HepG2 (cell line): ENCODE measurements at regions not wholly inside any gene's neighbourhood (a gene's known extent, or its start where the extent isn't known, plus 50 kb on each side); places are given as distances from the start of the nearest gene placed in this dataset.

Experiments used
- ATAC-seq: fragments of 200-7000 bp; cut with Tn5 transposase; 3 replicates; pipeline ENCODE4 v1.9.1; 2020; ENCODE audit warnings: mild to moderate bottlenecking, moderate library complexity
- BruUV-seq: library from RNA; stranded (reverse); fragments of 400-500 nt; replicated peaks from 2 replicates; lab custom pipeline; 2021; lab: Mats Ljungman, UMichigan
- CTCF ChIA-PET: fragments of 300-600 bp; formaldehyde crosslinking; extraction: SDS; loops from one replicate; lab custom pipeline; 2021; ENCODE audit warnings: low total read pairs, inconsistent platforms, low intra/inter-chr PET ratio; lab: Yijun Ruan, JAX
- POLR2A ChIA-PET: fragments of 350-600 bp; sonication (Branson Sonifier 250); formaldehyde crosslinking; loops from one replicate; lab custom pipeline; 2020; ENCODE audit warnings: antibody characterized with exemption, inconsistent platforms; lab: Yijun Ruan, JAX
- DNase-seq: peaks from one replicate; pipeline ENCODE4 v3.0.0-alpha.2; 2015; ENCODE audit warnings: low spot score
- FAIRE-seq: peaks from 3 replicates; lab custom pipeline; 2011; peaks lifted over from hg19 to GRCh38; lab: Jason Lieb, UNC
- H2AFZ ChIP-seq: one replicate; pipeline ENCODE4 v1.6.1; 2011; ENCODE audit warnings: low read length, inconsistent platforms
- H3K27ac ChIP-seq: fragments of 300-600 bp; 3 replicates; pipeline ENCODE4 v1.8.0; 2011; ENCODE audit warnings: mixed run types, mild to moderate bottlenecking, mixed read lengths, low read length, inconsistent platforms; ENCODE audit not compliant: insufficient read depth; ENCODE audit errors: extremely low read length
- H3K27me3 ChIP-seq, 2 experiments: fragments of 200-600 bp in 1 of 2; 2 replicates in 1 of 2; 3 replicates in 1 of 2; pipeline versions ENCODE4 v1.6.0 to v1.8.0; 2011; ENCODE audit warnings: low read length in 2 of 2, mild to moderate bottlenecking in 2 of 2, moderate library complexity in 2 of 2, inconsistent platforms in 1 of 2; ENCODE audit not compliant: insufficient read depth in 2 of 2, control insufficient read depth in 1 of 2
- H3K36me3 ChIP-seq, 2 experiments: fragments of 200-600 bp in 1 of 2; replicated peaks in 1 of 2; 2 replicates in 1 of 2; 3 replicates in 1 of 2; pipeline versions ENCODE4 v1.5.1 to v1.8.0; 2011; ENCODE audit warnings: low read length in 2 of 2, inconsistent platforms in 1 of 2; ENCODE audit not compliant: insufficient read depth in 2 of 2, control insufficient read depth in 1 of 2
- H3K4me1 ChIP-seq: 2 replicates; pipeline ENCODE4 v1.5.1; 2012; ENCODE audit warnings: low read length, inconsistent platforms; ENCODE audit not compliant: insufficient read depth
- H3K4me2 ChIP-seq: 2 replicates; pipeline ENCODE4 v1.6.0; 2011; ENCODE audit warnings: low read depth, low read length, inconsistent platforms
- H3K4me3 ChIP-seq, 3 experiments: fragments of 200-600 bp in 1 of 3; sonication (generic), shearing (Covaris generic) in 1 of 3; replicated peaks in 1 of 3; 2 replicates each; pipeline ENCODE4 v1.5.1; 2011 to 2016; ENCODE audit warnings: low read length in 3 of 3, inconsistent platforms in 2 of 3, low read depth in 2 of 3, mild to moderate bottlenecking in 2 of 3, control low read depth in 1 of 3, mixed read lengths in 1 of 3; ENCODE audit not compliant: insufficient read depth in 1 of 3
- H3K79me2 ChIP-seq: one replicate; pipeline ENCODE4 v1.6.1; 2011; ENCODE audit warnings: low read length, inconsistent platforms; ENCODE audit not compliant: insufficient read depth
- H3K9ac ChIP-seq: 2 replicates; pipeline ENCODE4 v1.6.0; 2011; ENCODE audit warnings: mild to moderate bottlenecking, low read depth, low read length, inconsistent platforms; ENCODE audit not compliant: insufficient read depth
- H3K9me3 ChIP-seq: 2 replicates; pipeline ENCODE4 v1.5.1; 2012; ENCODE audit warnings: mild to moderate bottlenecking, low read length
- H4K20me1 ChIP-seq: 2 replicates; pipeline ENCODE4 v1.6.0; 2011; ENCODE audit warnings: inconsistent platforms, mild to moderate bottlenecking, low read length, moderate library complexity; ENCODE audit not compliant: insufficient read depth
- BRD4 ChIP-seq: sonication (generic); formaldehyde crosslinking; IDR thresholded peaks from 2 replicates; pipeline ENCODE4 v1.4.0; 2020; ENCODE audit warnings: missing genetic modification reagents
- DNMT3B ChIP-seq: conservative IDR thresholded peaks from 2 replicates; pipeline ENCODE4 v1.6.1; 2016; ENCODE audit warnings: missing biosample characterization, control low read depth
- E2F1 ChIP-seq: sonication (generic); formaldehyde crosslinking; IDR thresholded peaks from 2 replicates; pipeline ENCODE4 v1.5.0; 2020; ENCODE audit warnings: missing genetic modification reagents
- FOSL1 ChIP-seq: sonication (generic); formaldehyde crosslinking; IDR thresholded peaks from 2 replicates; pipeline ENCODE4 v1.9.0; 2021; ENCODE audit warnings: missing genetic modification reagents, borderline replicate concordance
- GABPA ChIP-seq, 2 experiments: IDR thresholded peaks; 2 replicates each; pipeline ENCODE4 v1.6.1; 2011 to 2016; ENCODE audit warnings: low read depth in 2 of 2, low read length in 1 of 2, missing biosample characterization in 1 of 2, missing genetic modification characterization in 1 of 2
- ISX ChIP-seq: sonication (generic); formaldehyde crosslinking; conservative IDR thresholded peaks from 2 replicates; pipeline ENCODE4 v1.5.0; 2020; ENCODE audit warnings: missing genetic modification reagents
- KLF12 ChIP-seq: sonication (generic); formaldehyde crosslinking; IDR thresholded peaks from 2 replicates; pipeline ENCODE4 v1.4.0; 2020; ENCODE audit warnings: missing genetic modification reagents, borderline replicate concordance
- MAFG ChIP-seq: sonication (generic); formaldehyde crosslinking; IDR thresholded peaks from 2 replicates; pipeline ENCODE4 v1.5.1; 2020; ENCODE audit warnings: mild to moderate bottlenecking, missing genetic modification reagents
- MIER3 ChIP-seq: IDR thresholded peaks from 2 replicates; pipeline ENCODE4 v1.6.1; 2016; ENCODE audit warnings: missing compliant biosample characterization, borderline replicate concordance
- MZF1 ChIP-seq: sonication (generic); formaldehyde crosslinking; IDR thresholded peaks from 2 replicates; pipeline ENCODE4 v1.8.1; 2023; ENCODE audit warnings: mild to moderate bottlenecking, missing genetic modification reagents, borderline replicate concordance
- NFYB ChIP-seq: sonication (generic); formaldehyde crosslinking; IDR thresholded peaks from 2 replicates; pipeline ENCODE4 v1.4.0; 2020; ENCODE audit warnings: missing genetic modification reagents
- NR2C2 ChIP-seq: sonication (generic); formaldehyde crosslinking; IDR thresholded peaks from 2 replicates; pipeline ENCODE4 v1.4.0; 2020; ENCODE audit warnings: missing genetic modification reagents, mild to moderate bottlenecking, moderate library complexity, borderline replicate concordance
- PAWR ChIP-seq: sonication (generic); formaldehyde crosslinking; IDR thresholded peaks from 2 replicates; pipeline ENCODE4 v1.4.0; 2020; ENCODE audit warnings: missing genetic modification reagents, mild to moderate bottlenecking, borderline replicate concordance
- SKI ChIP-seq: fragments of 450-650 bp; IDR thresholded peaks from one replicate; pipeline ENCODE4 v1.6.1; 2018; ENCODE audit warnings: mild to moderate bottlenecking; ENCODE audit not compliant: partially characterized antibody
- ZBTB20 ChIP-seq: sonication (generic); formaldehyde crosslinking; IDR thresholded peaks from 2 replicates; pipeline ENCODE4 v1.8.1; 2023; ENCODE audit warnings: missing genetic modification reagents, low read depth, mild to moderate bottlenecking, borderline replicate concordance
- ZNF260 ChIP-seq: sonication (generic); formaldehyde crosslinking; IDR thresholded peaks from 2 replicates; pipeline ENCODE4 v1.4.0; 2020; ENCODE audit warnings: missing genetic modification reagents, low read depth, mild to moderate bottlenecking, borderline replicate concordance
- ZSCAN29 ChIP-seq: sonication (generic); formaldehyde crosslinking; conservative IDR thresholded peaks from 2 replicates; pipeline ENCODE4 v1.4.0; 2020; ENCODE audit warnings: mild to moderate bottlenecking, missing genetic modification reagents
- ZZZ3 ChIP-seq: sonication (generic); formaldehyde crosslinking; IDR thresholded peaks from 2 replicates; pipeline ENCODE4 v1.4.0; 2020; ENCODE audit warnings: missing genetic modification reagents, mild to moderate bottlenecking, borderline replicate concordance
- WGBS: methylation state at CpG from one replicate; pipeline ENCODE4 v1.1.6; 2017; ENCODE audit warnings: low lambda C conversion rate; 5-methylcytosine and 5-hydroxymethylcytosine counted together
- in situ Hi-C: cut with HindIII; loops from 2 replicates; pipeline ENCODE4 v1.10.0; 2017; ENCODE audit warnings: low pct_unique_long_range_greater_than_20kb; ENCODE audit not compliant: extremely low pct_ligation_motif_present
- intact Hi-C: fragments of 100-400 bp; cut with micrococcal nuclease; formaldehyde crosslinking; loops from one replicate; pipeline ENCODE4 v1.10.0; 2022; ENCODE audit not compliant: unreplicated experiment
- TF ChIP-seq, protein P1 (sequence below): sonication (generic); formaldehyde crosslinking; IDR thresholded peaks from 2 replicates; pipeline ENCODE4 v1.4.0; 2020; ENCODE audit warnings: missing genetic modification reagents, borderline replicate concordance

- Histone ChIP-seq H2AFZ (no peak overlapping the region), H4K20me1 (no peaks in the 10 kb centered on the region), H3K36me3 (no peaks in the 10 kb centered on the region), H3K4me3 (no peak overlapping the region), H3K9ac (no peak overlapping the region), H3K4me2 (no peak overlapping the region), H3K4me1 (no peaks in the 10 kb centered on the region), H3K27ac (no peak overlapping the region), H3K27me3 (no peaks in the 10 kb centered on the region), H3K79me2 (no peaks in the 10 kb centered on the region), H3K9me3 (no peaks in the 10 kb centered on the region)
- DNase-seq (no peak), FAIRE-seq (no peak), ATAC-seq (no peak)
- intact Hi-C loops: loop anchor here (10.0 kb wide), 1 partner anchor 367 kb away; no protein-coding TSS in a partner anchor
- CTCF ChIA-PET: no interaction called here
- POLR2A ChIA-PET: no interaction called here
- in situ Hi-C loops: loop anchor here (25.0 kb wide), 1 partner anchor 1021 kb away; no protein-coding TSS in a partner anchor
- no peak for TF ChIP-seq BRD4
- TF ChIP-seq E2F1 (CRISPR knock-in tag): no peak
- TF ChIP-seq GABPA (IDR thresholded peaks at IDR 0.05; ENCODE audit: low read depth, low read length): no peak
- TF ChIP-seq GABPA (CRISPR knock-in tag; IDR thresholded peaks at IDR 0.05; ENCODE audit: low read depth): no peak
- no peak for TF ChIP-seq ISX (CRISPR knock-in tag)
- no peak for TF ChIP-seq PAWR (CRISPR knock-in tag)
- TF ChIP-seq MZF1: no peak
- no peak for TF ChIP-seq ZNF260 (CRISPR knock-in tag)
- TF ChIP-seq, protein P1, sequence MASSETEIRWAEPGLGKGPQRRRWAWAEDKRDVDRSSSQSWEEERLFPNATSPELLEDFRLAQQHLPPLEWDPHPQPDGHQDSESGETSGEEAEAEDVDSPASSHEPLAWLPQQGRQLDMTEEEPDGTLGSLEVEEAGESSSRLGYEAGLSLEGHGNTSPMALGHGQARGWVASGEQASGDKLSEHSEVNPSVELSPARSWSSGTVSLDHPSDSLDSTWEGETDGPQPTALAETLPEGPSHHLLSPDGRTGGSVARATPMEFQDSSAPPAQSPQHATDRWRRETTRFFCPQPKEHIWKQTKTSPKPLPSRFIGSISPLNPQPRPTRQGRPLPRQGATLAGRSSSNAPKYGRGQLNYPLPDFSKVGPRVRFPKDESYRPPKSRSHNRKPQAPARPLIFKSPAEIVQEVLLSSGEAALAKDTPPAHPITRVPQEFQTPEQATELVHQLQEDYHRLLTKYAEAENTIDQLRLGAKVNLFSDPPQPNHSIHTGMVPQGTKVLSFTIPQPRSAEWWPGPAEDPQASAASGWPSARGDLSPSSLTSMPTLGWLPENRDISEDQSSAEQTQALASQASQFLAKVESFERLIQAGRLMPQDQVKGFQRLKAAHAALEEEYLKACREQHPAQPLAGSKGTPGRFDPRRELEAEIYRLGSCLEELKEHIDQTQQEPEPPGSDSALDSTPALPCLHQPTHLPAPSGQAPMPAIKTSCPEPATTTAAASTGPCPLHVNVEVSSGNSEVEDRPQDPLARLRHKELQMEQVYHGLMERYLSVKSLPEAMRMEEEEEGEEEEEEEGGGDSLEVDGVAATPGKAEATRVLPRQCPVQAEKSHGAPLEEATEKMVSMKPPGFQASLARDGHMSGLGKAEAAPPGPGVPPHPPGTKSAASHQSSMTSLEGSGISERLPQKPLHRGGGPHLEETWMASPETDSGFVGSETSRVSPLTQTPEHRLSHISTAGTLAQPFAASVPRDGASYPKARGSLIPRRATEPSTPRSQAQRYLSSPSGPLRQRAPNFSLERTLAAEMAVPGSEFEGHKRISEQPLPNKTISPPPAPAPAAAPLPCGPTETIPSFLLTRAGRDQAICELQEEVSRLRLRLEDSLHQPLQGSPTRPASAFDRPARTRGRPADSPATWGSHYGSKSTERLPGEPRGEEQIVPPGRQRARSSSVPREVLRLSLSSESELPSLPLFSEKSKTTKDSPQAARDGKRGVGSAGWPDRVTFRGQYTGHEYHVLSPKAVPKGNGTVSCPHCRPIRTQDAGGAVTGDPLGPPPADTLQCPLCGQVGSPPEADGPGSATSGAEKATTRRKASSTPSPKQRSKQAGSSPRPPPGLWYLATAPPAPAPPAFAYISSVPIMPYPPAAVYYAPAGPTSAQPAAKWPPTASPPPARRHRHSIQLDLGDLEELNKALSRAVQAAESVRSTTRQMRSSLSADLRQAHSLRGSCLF (CRISPR knock-in tag): no peak
- TF ChIP-seq ZZZ3 (CRISPR knock-in tag): no peak
- no peak for TF ChIP-seq FOSL1 (CRISPR knock-in tag)
- TF ChIP-seq SKI: no peak
- TF ChIP-seq KLF12: no peak
- no peak for TF ChIP-seq MIER3 (CRISPR knock-in tag)
- no peak for TF ChIP-seq NR2C2 (CRISPR knock-in tag)
- TF ChIP-seq NFYB (CRISPR knock-in tag): no peak
- TF ChIP-seq DNMT3B (CRISPR knock-in tag): no peak
- TF ChIP-seq ZBTB20: no peak
- TF ChIP-seq ZSCAN29 (CRISPR knock-in tag): no peak
- TF ChIP-seq MAFG (CRISPR knock-in tag): no peak
- no TSS peak for BruUV-seq
- 0% methylated on average over 1 of the region's 1 CpG for WGBS
These were observed 507.4 kb upstream of the TMPO start for GRCh38 chr12:98007963-98008362.
